Transverse colon (tissue), 4 donors: ENCODE measurements at regions not wholly inside any gene's neighbourhood (a gene's known extent, or its start where the extent isn't known, plus 50 kb on each side); places are given as distances from the start of the nearest gene placed in this dataset.

Experiments
- CTCF ChIP-seq, 5 experiments: fragments of 200-600 bp in 3 of 5; fragments of 450-650 bp in 2 of 5; sonication (generic) in 3 of 5; IDR thresholded peaks; 1 replicate in 2 of 5; 2 replicates in 3 of 5; pipeline ENCODE4 v1.5.1; 2016 to 2017; ENCODE audit warnings: antibody characterized with exemption in 5 of 5, inconsistent platforms in 3 of 5, mild to moderate bottlenecking in 2 of 5, moderate library complexity in 1 of 5
- EP300 ChIP-seq: sonication (generic); formaldehyde crosslinking; IDR thresholded peaks from one replicate; pipeline ENCODE4 v1.6.1; 2017; ENCODE audit warnings: antibody characterized with exemption, low read depth
- POLR2A ChIP-seq: fragments of 450-650 bp; IDR thresholded peaks from one replicate; pipeline ENCODE4 v1.6.1; 2016; ENCODE audit warnings: antibody characterized with exemption, mild to moderate bottlenecking, moderate library complexity
- POLR2AphosphoS5 ChIP-seq, 3 donors: sonication (generic); formaldehyde crosslinking; IDR thresholded peaks; one replicate each; pipeline ENCODE4 v1.6.1; 2016; ENCODE audit warnings: antibody characterized with exemption in 3 of 3

GRCh38 chr5:110105692-110106091 is 416.0 kb downstream of the MAN2A1 start:
- TF ChIP-seq CTCF (IDR thresholded peaks at IDR 0.05) (no peak), EP300 (no peak), POLR2A (no peak), POLR2AphosphoS5 (IDR thresholded peaks at IDR 0.05) (no peak)
